OCI-LY7 (cell line): ENCODE measurements at regions not wholly inside any gene's neighbourhood (a gene's known extent, or its start where the extent isn't known, plus 50 kb on each side); places are given as distances from the start of the nearest gene placed in this dataset.

Source experiments
- EZH2phosphoT487 ChIP-seq: fragments of 200-600 bp; sonication (generic); IDR thresholded peaks from 2 replicates; pipeline ENCODE4 v1.6.1; 2018; ENCODE audit warnings: low read depth, borderline replicate concordance, mild to moderate bottlenecking, mixed run types, antibody characterized with exemption, low read length, moderate library complexity, mixed read lengths
- TF ChIP-seq, protein P1 (sequence below): fragments of 200-600 bp; sonication (generic); conservative IDR thresholded peaks from 2 replicates; pipeline ENCODE4 v1.5.1; 2014; ENCODE audit warnings: mild to moderate bottlenecking, antibody characterized with exemption, low read length, moderate library complexity, mixed read lengths

DNA sequence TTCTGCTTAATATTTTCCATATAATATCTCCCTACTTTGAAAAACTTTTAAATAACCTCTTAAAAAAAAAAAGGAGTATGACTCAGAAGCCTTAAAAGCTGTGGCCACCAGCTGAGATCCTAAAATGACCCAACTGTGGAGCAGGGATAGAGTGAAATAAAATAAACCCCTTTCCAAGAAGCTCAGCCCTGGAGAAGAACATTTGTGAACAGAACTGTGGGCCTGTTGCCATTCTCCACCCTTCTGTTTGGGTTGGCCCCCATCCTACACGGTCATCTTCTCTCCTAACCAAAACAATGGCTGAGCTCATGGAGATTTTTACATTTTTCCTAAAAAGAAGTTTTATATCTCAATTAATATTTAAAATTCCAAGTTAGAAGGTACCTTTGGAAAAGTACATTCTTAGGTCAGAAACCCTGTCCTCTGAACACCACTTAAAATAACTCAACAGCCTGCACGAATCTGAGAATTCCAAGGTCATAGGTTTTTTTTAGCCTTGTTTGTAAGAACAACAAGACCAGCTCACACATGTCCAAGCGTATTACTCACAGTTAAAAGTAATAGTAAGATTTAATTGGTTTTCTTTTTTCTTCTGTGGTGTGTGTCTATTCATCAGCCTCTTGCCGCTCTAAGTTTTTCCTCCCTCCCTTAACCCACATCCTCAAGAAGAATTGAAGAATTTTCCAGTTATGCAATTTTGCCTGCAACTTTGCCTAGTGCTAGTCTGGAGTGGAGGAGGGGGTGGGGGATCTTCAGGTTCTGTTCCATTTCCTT lies 107.7 kb upstream of the ERRFI1 start:
- TF ChIP-seq, protein P1, sequence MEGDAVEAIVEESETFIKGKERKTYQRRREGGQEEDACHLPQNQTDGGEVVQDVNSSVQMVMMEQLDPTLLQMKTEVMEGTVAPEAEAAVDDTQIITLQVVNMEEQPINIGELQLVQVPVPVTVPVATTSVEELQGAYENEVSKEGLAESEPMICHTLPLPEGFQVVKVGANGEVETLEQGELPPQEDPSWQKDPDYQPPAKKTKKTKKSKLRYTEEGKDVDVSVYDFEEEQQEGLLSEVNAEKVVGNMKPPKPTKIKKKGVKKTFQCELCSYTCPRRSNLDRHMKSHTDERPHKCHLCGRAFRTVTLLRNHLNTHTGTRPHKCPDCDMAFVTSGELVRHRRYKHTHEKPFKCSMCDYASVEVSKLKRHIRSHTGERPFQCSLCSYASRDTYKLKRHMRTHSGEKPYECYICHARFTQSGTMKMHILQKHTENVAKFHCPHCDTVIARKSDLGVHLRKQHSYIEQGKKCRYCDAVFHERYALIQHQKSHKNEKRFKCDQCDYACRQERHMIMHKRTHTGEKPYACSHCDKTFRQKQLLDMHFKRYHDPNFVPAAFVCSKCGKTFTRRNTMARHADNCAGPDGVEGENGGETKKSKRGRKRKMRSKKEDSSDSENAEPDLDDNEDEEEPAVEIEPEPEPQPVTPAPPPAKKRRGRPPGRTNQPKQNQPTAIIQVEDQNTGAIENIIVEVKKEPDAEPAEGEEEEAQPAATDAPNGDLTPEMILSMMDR: no peak
- TF ChIP-seq EZH2phosphoT487: no peak
